Natural killer cell treated with Interleukin-12 subunit alpha and Interleukin-12 subunit beta and Interleukin-15 and Interleukin-18, amount 100 ng/mL, for 72 hours (primary cell): ENCODE measurements at regions not wholly inside any gene's neighbourhood (a gene's known extent, or its start where the extent isn't known, plus 50 kb on each side); places are given as distances from the start of the nearest gene placed in this dataset.
"Not testable (repeated sequence)": the region's sequence is repeated elsewhere in the genome, so short reads cannot be mapped to it uniquely, and the experiment has no call there.

ENCODE experiments used
- ATAC-seq, 2 donors: fragments of 150-1000 bp; cut with Tn5 transposase in 1 of 2; sonication (Bioruptor Pico), chemical (Tn5 transposase) in 1 of 2; 2 replicates each; pipeline ENCODE4 v1.10.0; 2021
- DNase-seq: peaks from one replicate; pipeline ENCODE4 v3.0.0; 2022; ENCODE audit warnings: low spot score
- H3K27ac Mint-ChIP-seq, 2 donors: 1 replicate in 1 of 2; 2 replicates in 1 of 2; pipeline ENCODE4 v1.8.0; 2022; ENCODE audit warnings: mixed read lengths in 2 of 2, mild to moderate bottlenecking in 1 of 2, moderate library complexity in 1 of 2
- H3K27me3 Mint-ChIP-seq, 2 donors: 1 replicate in 1 of 2; 2 replicates in 1 of 2; pipeline ENCODE4 v1.8.0; 2022; ENCODE audit warnings: mixed read lengths in 2 of 2
- H3K36me3 Mint-ChIP-seq: one replicate; pipeline ENCODE4 v1.8.0; 2022; ENCODE audit warnings: mixed read lengths
- H3K4me1 Mint-ChIP-seq, 2 donors: 1 replicate in 1 of 2; 2 replicates in 1 of 2; pipeline ENCODE4 v1.8.0; 2022; ENCODE audit warnings: low read depth in 2 of 2, mixed read lengths in 2 of 2, mild to moderate bottlenecking in 1 of 2
- H3K4me3 Mint-ChIP-seq: one replicate; pipeline ENCODE4 v1.8.0; 2022; ENCODE audit warnings: mixed read lengths
- H3K9me3 Mint-ChIP-seq: 2 replicates; pipeline ENCODE4 v1.8.0; 2022; ENCODE audit warnings: mixed read lengths

DNA sequence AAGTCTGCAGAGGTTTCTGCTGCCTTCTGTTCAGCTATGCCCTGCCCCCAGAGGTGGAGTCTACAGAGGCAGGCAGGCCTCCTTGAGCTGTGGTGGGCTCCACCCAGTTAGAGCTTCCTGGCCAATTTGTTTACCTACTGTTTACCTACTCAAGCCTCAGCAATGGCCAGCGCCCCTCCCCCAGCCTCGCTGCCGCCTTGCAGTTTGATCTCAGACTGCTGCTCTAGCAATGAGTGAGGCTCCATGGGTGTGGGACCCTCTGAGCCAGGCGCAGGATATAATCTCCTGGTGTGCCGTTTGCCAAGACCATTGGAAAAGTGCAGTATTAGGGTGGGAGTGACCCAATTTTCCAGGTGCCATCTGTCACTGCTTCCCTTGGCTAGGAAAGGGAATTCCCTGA is 1024.9 kb downstream of the PRIM2 start:
- peaks cover 14% of the 10 kb centered on the region for H3K9me3 Mint-ChIP-seq
- not testable (repeated sequence) for DNase-seq, ATAC-seq, H3K4me1 Mint-ChIP-seq, H3K27me3 Mint-ChIP-seq, H3K27ac Mint-ChIP-seq, H3K4me3 Mint-ChIP-seq, H3K36me3 Mint-ChIP-seq

DNA sequence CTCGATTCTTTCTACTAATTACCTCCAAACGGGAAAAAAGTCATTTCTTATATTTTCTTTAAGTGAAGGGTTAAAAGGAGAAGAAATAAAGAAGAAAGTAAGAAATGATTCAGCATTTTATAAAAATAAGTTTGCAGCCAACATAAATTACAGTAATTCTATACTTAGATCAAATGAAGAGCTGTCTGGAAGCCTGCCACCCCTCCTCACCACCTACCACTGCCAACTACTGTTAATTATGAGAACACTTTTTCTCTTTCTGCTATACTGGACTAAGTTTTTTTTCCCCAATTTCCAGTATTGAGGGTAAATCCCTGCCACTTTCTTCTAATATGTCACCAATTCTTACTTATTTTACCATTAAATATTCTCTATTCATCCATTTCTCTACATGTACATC is 1030.1 kb downstream of the PRIM2 start:
- not testable (repeated sequence) for H3K27me3 Mint-ChIP-seq, H3K36me3 Mint-ChIP-seq, H3K27ac Mint-ChIP-seq, DNase-seq, H3K4me1 Mint-ChIP-seq, ATAC-seq, H3K4me3 Mint-ChIP-seq
- peaks cover 11% of the 10 kb centered on the region for H3K9me3 Mint-ChIP-seq

DNA sequence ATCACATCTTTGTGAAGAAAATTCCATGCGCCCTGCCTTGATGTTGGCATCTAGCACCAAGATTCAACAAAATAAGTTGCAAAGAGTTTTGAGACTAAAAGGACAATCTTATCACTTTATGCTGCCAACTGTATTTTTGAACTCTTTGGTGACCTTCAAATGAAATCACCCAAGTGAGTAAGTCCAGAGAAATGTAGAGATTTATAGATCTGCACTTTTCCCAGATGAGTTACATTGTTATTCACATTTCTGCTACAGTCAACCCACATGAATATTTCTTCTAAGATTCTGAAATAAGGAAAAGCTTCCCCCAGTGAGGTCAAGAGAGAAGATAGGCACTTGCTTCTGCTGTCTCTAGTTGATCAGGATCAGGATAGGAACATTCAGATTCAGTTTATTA is 1034.2 kb downstream of the PRIM2 start:
- H3K4me1 Mint-ChIP-seq, H3K27me3 Mint-ChIP-seq, ATAC-seq, DNase-seq, H3K27ac Mint-ChIP-seq, H3K4me3 Mint-ChIP-seq, H3K36me3 Mint-ChIP-seq: not testable (repeated sequence)
- H3K9me3 Mint-ChIP-seq = peaks cover 13% of the 10 kb centered on the region

DNA sequence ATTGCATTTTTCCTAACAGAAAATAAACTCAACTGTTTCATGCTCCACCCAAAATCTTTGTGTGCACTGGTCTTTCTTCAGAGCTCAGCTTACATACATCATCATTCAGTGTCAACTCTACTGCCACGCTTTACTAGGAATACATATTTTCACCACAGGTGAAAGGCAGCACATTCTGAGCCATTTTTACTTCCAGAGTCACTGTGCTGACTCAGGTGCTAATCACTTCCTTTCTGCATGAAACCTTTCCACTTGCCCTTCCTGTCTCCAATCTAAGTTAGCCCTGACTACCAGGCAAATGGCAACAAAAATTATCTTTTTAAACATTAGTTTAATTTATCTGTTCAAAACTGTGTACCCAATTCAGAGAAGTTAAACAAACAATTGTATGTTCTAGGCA is 1041.0 kb downstream of the PRIM2 start:
- H3K4me1 Mint-ChIP-seq = not testable (repeated sequence)

DNA sequence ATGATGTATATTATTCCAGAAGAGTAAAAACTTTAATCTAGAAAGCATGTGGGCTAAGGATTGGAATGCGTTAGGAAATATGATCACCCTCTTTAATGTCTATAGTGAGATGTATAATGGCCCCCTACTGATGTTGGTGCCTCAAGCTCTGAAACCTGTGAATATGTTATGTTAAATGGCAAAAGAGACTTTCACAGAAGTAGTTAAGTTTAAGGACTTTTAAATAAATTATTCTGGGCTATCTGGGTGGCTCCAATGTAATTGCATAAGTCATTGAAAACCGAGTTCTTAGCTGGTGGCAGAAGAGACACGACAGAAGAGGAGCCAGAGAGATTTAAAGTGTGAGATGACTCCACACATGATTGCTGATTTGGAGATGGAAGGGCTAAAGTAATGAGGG is 1048.4 kb downstream of the PRIM2 start:
- not testable (repeated sequence) for H3K4me1 Mint-ChIP-seq, H3K27me3 Mint-ChIP-seq, H3K27ac Mint-ChIP-seq, ATAC-seq, DNase-seq, H3K4me3 Mint-ChIP-seq
- peaks cover 10% of the 10 kb centered on the region for H3K36me3 Mint-ChIP-seq
- H3K9me3 Mint-ChIP-seq = peaks cover 19% of the 10 kb centered on the region

More for the DNA sequence above, 1041.0 kb downstream of the PRIM2 start:
- H3K27me3 Mint-ChIP-seq, ATAC-seq, H3K36me3 Mint-ChIP-seq, H3K9me3 Mint-ChIP-seq, H3K27ac Mint-ChIP-seq, H3K4me3 Mint-ChIP-seq, DNase-seq: not testable (repeated sequence)

GRCh38 chr6:58406659-58407058 is 1089.2 kb downstream of the PRIM2 start:
- not testable (repeated sequence) for H3K27me3 Mint-ChIP-seq, ATAC-seq, H3K4me3 Mint-ChIP-seq, DNase-seq, H3K4me1 Mint-ChIP-seq, H3K27ac Mint-ChIP-seq
- peaks cover 21% of the 10 kb centered on the region for H3K36me3 Mint-ChIP-seq
- H3K9me3 Mint-ChIP-seq = peaks cover 19% of the 10 kb centered on the region

GRCh38 chr6:58419321-58419720 is 1101.9 kb downstream of the PRIM2 start:
- H3K36me3 Mint-ChIP-seq = peaks cover 15% of the 10 kb centered on the region
- DNase-seq (no peak), ATAC-seq (no peak)
- peaks cover 14% of the 10 kb centered on the region for H3K9me3 Mint-ChIP-seq
- no peaks in the 10 kb centered on the region for H3K4me1 Mint-ChIP-seq
- no peaks in the 10 kb centered on the region for H3K27me3 Mint-ChIP-seq
- H3K27ac Mint-ChIP-seq = no peak overlapping the region
- H3K4me3 Mint-ChIP-seq = no peak overlapping the region
